ENCODE measurements at regions not wholly inside any gene's neighbourhood (a gene's known extent, or its start where the extent isn't known, plus 50 kb on each side); places are given as distances from the start of the nearest gene placed in this dataset.

DNA sequence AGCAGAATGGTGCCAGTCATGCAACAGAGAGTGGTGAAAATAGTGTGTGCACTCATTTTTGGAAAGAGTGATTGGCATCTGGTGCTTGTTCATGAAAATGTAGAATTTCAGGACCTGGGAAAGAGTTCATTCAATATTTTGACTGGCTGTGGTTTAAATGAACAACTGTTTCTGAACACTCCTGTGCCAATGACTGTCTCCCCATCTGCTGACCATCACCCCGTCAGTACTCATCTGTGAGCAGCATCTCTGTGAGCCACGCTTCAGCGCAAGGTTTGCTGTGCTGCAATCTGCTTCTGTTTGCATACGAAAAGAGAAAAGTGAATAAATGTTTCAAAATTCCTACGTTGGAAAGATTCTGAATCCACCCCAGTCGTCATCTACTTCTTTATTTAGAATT, 77.9 kb upstream of the RUNX1 start:
- TF ChIP-seq CTCF (conservative IDR thresholded peaks at IDR 0.05; ENCODE audit: low read length), result no peak
- TF ChIP-seq EZH2phosphoT487 (IDR thresholded peaks at IDR 0.05; ENCODE audit: borderline replicate concordance, low read depth, low read length), result no peak

All from OCI-LY7 (cell line).